Activated CD4-positive, alpha-beta T cell treated with anti-CD3 and anti-CD28 coated beads, Interleukin-2, amount 50 U/mL, for 48 hours (primary cell): ENCODE measurements at regions not wholly inside any gene's neighbourhood (a gene's known extent, or its start where the extent isn't known, plus 50 kb on each side); places are given as distances from the start of the nearest gene placed in this dataset.

Source experiments
- DNase-seq, 2 experiments: peaks; one replicate each; pipeline ENCODE4 v3.0.0-alpha.2; 2020

DNA sequence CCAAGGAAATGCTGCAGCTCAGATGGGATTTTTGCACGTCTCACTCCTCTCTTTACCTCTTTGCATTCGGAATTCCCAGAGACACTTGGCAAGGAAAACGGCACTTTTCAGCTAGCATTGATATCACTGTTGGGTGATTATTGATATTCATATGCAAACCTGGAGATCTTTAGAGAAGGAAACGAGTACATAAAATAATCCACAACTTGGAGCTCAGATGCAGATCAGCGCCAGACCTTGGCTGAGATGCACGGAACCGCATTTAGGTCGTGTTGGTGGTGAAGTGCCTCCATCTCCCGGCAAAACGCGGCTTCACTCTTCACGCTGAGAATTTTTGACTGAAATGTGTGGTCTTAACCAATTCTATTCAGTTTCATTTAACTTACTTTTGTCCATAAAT lies 77.2 kb upstream of the ARHGEF7 start:
- DNase-seq = no peak

GRCh38 chr13:111036665-111037064 lies 78.4 kb upstream of the ARHGEF7 start:
- DNase-seq = no peak

DNA sequence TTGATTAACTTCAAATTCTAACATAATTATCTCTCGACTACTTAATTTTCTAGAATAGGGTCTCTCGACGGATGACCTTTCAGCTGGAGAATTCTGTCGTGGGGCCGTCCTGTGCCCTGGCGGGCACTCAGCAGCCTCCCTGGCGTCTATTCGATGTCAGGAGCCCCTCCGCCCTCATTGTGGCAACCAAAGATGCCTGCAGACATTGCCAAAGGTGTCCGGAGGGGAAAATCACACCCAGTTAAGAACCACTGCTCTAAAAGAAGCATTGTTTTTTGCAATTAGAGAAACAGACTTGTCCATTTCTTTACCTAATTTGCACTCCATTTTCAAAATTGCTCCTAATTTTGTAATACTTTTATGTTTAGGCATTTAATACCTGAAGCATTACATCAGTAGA lies 79.2 kb upstream of the ARHGEF7 start:
- no peak for DNase-seq

GRCh38 chr13:111034811-111035210 lies 80.3 kb upstream of the ARHGEF7 start:
- no peak for DNase-seq

DNA sequence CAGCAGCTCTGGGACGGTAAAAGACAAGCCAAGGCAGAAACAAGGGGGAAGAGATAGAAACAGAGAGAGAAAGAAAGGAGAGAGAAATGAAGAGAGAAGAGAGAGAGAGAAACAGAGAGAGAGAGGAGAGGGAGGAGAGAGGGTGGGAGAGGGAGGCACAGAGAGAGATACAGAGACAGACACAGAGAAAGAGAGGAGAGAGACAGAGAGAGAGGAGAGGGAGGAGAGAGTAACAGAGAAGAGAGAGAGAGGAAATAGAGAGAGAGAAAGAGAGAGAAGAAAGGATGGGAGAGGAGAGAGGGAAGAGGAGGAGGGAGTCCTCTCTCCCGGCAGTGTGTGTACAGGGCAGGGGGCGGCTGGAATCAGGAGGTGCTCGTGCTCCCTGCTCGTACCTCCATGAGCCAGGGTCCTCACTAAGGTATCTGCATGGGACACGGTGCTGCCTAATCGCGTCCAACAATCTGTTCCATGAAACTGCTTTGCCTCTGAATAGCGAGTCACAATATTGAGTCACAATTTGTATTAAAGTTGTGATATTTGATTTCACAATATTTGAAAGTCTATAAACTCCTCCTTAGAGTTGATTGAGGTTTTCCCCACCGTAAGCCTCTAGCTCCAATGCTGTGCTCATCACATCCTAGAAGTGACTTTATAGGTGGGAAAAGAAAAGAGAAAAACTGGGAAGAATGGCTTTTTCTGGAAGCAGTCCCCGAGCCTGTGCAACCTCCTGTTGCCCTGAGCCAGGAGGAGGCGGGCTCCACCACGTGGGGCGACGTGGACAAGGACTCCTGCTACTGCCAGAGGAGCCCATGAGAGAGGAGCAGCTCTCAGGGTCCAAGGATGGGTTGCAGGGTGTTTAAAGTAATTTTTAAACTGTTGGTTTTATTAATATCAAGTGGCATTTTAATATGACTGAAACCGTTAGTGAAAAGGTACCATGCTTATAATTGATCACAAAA lies 81.7 kb upstream of the ARHGEF7 start:
- DNase-seq = no peak

DNA sequence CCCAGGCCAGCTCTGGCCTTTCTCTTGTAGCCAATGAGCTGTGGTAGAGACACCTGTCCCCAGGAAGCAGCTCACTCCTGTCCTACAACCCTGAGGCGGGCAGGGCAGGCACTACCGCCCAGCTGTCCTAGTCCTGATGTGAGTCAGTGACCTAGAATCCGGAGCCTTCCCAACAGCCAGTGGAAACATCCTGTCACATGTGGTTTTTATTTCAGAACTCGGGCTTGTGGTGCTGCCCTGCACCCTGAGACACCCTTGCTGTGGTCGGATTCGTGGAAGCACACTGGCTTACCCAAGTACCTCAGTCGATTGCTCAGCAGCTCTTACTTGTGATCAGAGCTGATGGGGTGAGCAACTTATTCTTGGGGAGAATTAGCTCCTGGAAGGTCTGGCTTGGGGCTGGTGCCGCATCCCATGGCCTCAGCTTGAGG lies 83.6 kb upstream of the ARHGEF7 start:
- peak; percentile 41 to 51 for DNase-seq

- no peak for DNase-seq
These were observed 85.0 kb upstream of the ARHGEF7 start for GRCh38 chr13:111029957-111030609.

GRCh38 chr13:111027458-111028439 lies 87.4 kb upstream of the ARHGEF7 start:
- no peak for DNase-seq

GRCh38 chr13:111025310-111025709 lies 89.8 kb upstream of the ARHGEF7 start:
- DNase-seq = no peak

- no peak for DNase-seq
These were observed 92.2 kb upstream of the ARHGEF7 start for GRCh38 chr13:111022886-111023285.

DNA sequence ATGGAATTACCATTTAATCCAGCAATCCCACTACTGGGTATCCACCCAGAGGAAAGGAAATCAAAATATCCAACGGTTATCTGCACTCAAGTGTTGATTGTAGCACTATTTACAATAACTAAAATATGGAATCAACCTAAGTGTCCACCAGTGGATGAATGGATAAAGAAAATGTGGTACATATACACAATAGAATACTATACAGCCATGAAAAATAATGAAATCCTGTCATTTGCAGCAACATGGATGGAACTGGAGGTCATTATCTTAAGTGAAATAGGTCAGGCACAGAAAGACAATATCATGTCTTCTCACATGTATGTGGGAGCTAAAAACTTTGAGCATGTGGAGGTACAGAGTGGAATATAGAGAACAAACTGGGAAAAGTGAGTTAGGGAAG lies 92.9 kb upstream of the ARHGEF7 start:
- DNase-seq = no peak

GRCh38 chr13:111021270-111021669 lies 93.8 kb upstream of the ARHGEF7 start:
- no peak for DNase-seq

- DNase-seq = no peak
These were observed 94.6 kb upstream of the ARHGEF7 start for GRCh38 chr13:111020546-111020945.

DNA sequence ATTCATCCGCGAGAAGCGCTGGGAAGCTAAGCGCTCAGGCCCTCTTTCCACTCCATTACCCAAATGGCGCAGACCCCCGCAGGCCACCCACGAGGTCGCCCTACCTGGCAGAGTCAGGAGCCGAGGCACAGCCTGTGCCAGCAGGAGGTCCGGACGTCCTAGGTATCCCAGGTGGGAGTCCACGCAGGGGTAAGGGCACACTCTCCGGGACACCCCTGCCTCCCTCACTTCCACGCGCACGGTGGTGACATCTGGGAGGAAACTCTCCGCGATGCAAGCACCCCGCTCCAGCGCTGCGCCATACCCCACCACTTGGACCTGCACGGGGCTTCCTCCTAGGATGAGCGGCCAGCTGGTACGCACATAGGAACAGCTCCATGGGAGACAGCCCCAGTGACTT lies 95.1 kb upstream of the ARHGEF7 start:
- DNase-seq = no peak

- no peak for DNase-seq
These were observed 97.2 kb upstream of the ARHGEF7 start for GRCh38 chr13:111017755-111018459.

GRCh38 chr13:111013196-111013595 lies 98.3 kb upstream of the ANKRD10 start:
- DNase-seq = no peak

DNA sequence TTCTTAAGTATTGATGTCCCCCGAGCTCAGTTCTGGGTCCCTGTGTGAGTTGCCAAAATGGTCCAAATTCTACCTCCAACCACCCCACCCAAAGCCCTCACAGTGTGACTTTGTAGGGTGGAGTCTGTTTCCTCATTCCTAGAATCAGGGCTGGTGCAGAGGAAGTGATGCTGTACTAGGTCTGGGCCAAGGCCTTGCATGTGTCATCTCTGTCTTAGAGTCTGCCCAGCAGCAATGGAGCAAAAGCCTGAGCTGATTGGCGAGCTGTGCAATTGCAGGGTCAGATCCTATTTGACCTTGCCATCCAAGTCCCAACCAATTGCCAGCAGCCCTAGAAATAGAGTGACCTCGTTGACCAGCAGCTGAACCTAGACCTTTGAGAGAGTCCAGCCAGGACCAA lies 97.0 kb upstream of the ANKRD10 start:
- DNase-seq = no peak

DNA sequence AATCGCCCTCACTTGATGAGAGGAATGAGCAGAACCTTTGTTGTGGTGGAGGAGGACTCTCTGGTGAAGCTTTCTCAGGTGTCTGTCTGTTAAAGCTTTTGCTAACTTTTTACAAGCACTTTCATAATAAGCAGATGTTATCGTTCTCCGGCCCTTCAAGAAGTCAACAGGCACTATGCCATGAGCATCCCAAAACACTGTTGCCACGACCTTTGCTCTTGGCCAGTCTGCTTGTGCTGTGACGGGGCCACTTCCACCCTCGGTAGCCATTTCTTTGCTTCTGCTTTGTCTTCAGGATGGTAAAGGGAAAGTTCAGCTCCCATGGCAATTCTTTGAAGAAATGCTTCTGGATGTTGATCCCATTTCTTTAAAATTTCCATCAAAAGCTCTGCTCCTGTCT lies 93.5 kb upstream of the ANKRD10 start:
- no peak for DNase-seq

- DNase-seq = no peak
These were observed 92.3 kb upstream of the ANKRD10 start for GRCh38 chr13:111007209-111007608.

DNA sequence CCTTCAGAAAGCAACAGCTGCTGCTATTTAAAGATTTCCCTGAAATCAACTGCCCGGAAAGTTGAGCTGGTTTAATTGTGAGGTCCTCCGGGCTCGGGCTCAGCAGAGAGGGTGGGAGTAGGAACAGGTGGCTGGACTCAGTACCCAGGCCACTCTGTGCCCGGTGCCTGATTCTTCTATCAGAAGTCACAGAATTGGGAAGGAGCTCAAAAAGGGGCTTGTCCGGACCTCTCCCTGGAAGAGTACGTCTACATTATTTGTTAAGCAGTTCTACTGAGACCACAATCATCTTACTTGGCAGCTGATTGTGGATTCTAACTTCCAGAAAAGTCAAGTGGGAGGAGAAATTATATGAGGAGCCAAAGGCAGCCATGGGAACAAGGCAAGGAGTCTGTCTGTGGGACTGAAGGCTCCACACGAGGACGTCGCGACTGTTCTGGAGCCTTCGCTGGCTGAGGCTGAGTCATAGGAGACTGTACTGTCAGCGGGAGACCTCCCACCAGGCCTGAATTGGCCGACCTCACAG lies 91.7 kb upstream of the ANKRD10 start:
- no peak for DNase-seq

DNA sequence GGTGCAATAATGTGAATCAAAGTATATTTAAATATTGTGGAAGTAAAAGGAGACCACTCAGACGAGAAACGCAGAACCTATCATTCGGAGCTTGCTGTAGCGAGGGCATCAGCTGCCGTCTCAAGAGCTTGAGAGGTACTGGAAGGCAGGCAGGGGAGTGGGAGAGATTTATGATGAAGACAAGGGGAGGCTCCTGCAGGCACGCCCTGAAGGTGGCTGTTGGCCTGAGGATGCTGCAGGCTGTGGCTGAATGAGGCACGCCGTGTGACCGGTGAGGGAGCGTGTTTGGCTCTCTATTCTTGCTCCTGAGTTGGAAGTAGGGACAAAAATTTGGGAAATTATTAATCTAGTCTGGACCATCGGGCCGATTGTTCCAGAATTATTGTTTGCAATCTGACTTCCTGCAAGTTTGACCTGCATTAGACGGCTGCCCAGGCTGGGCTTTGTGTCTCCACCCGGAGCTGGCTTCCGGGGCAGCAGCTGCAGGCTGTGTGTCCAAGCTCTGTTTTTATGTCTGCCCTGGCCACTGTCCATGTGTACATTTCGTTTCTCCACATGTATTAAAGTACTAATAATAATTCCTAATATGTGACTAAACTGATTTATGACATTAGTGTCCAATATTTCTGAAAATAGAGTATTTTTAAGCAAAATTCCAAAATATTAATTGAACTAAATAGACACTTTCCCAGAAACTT lies 91.1 kb upstream of the ANKRD10 start:
- no peak for DNase-seq
